ENCODE measurements at regions not wholly inside any gene's neighbourhood (a gene's known extent, or its start where the extent isn't known, plus 50 kb on each side); places are given as distances from the start of the nearest gene placed in this dataset.

- intact Hi-C loops (cut with DNase I): no loop called here
- Histone ChIP-seq H3K4me1 (ENCODE audit: insufficient read depth) (no peaks in the 10 kb centered on the region), H3K27ac (no peak overlapping the region), H3K36me3 (no peaks in the 10 kb centered on the region), H3K9me3 (no peaks in the 10 kb centered on the region), H3K4me3 (no peak overlapping the region), H3K27me3 (no peaks in the 10 kb centered on the region)
- no peak for TF ChIP-seq EP300 (IDR thresholded peaks at IDR 0.05)
- no peak for TF ChIP-seq POLR2A (IDR thresholded peaks at IDR 0.05)
- TF ChIP-seq CTCF (IDR thresholded peaks at IDR 0.05): no peak
- WGBS, 3 donors: 81 to 82% (median 81%) methylated on average over 3 of the region's 3 CpGs
- no peak for DNase-seq
Observed at GRCh38 chr13:63700350-63700749, 2284.7 kb upstream of the PCDH20 start.

- TF ChIP-seq CTCF (IDR thresholded peaks at IDR 0.05): no peak
- TF ChIP-seq EP300 (IDR thresholded peaks at IDR 0.05): no peak
- no peak for TF ChIP-seq POLR2A (IDR thresholded peaks at IDR 0.05)
- intact Hi-C loops (cut with DNase I): no loop called here
- H3K4me3 ChIP-seq: no peak overlapping the region
- 93 to 95% (median 94%) methylated on average over 5 of the region's 5 CpGs for WGBS, 3 donors
- H3K9me3 ChIP-seq: no peaks in the 10 kb centered on the region
- H3K4me1 ChIP-seq (ENCODE audit: insufficient read depth): no peaks in the 10 kb centered on the region
- no peak overlapping the region for H3K27ac ChIP-seq
- no peak for DNase-seq
- H3K36me3 ChIP-seq: no peaks in the 10 kb centered on the region
- H3K27me3 ChIP-seq: no peaks in the 10 kb centered on the region
Observed at GRCh38 chr13:63699948-63700347, 2284.3 kb upstream of the PCDH20 start.

GRCh38 chr13:63696055-63696454, 2280.4 kb upstream of the PCDH20 start:
- Histone ChIP-seq H3K36me3 (no peaks in the 10 kb centered on the region), H3K9me3 (no peaks in the 10 kb centered on the region), H3K27me3 (no peaks in the 10 kb centered on the region), H3K27ac (no peak overlapping the region), H3K4me3 (no peak overlapping the region), H3K4me1 (ENCODE audit: insufficient read depth) (no peaks in the 10 kb centered on the region)
- intact Hi-C loops (cut with DNase I): no loop called here
- DNase-seq: no peak
- TF ChIP-seq CTCF (IDR thresholded peaks at IDR 0.05): no peak
- no peak for TF ChIP-seq EP300 (IDR thresholded peaks at IDR 0.05)

GRCh38 chr13:63693696-63694095, 2278.0 kb upstream of the PCDH20 start:
- WGBS, 3 donors: 93 to 97% (median 93%) methylated on average over 15 of the region's 15 CpGs
- intact Hi-C loops (cut with DNase I): no loop called here
- no peaks in the 10 kb centered on the region for H3K36me3 ChIP-seq
- DNase-seq: no peak
- TF ChIP-seq POLR2A (IDR thresholded peaks at IDR 0.05) (no peak), EP300 (IDR thresholded peaks at IDR 0.05) (no peak), CTCF (IDR thresholded peaks at IDR 0.05) (no peak)
- no peak overlapping the region for H3K4me3 ChIP-seq
- no peaks in the 10 kb centered on the region for H3K4me1 ChIP-seq (ENCODE audit: insufficient read depth)
- no peak overlapping the region for H3K27ac ChIP-seq
- H3K9me3 ChIP-seq: no peaks in the 10 kb centered on the region
- no peaks in the 10 kb centered on the region for H3K27me3 ChIP-seq

- no peak overlapping the region for H3K27ac ChIP-seq
- no peaks in the 10 kb centered on the region for H3K36me3 ChIP-seq
- H3K9me3 ChIP-seq: no peaks in the 10 kb centered on the region
- no peaks in the 10 kb centered on the region for H3K27me3 ChIP-seq
- H3K4me1 ChIP-seq (ENCODE audit: insufficient read depth): no peaks in the 10 kb centered on the region
- DNase-seq: no peak
- 82 to 93% (median 86%) methylated on average over 3 of the region's 3 CpGs for WGBS, 3 donors
- H3K4me3 ChIP-seq: no peak overlapping the region
- TF ChIP-seq POLR2A (IDR thresholded peaks at IDR 0.05) (no peak), EP300 (IDR thresholded peaks at IDR 0.05) (no peak), CTCF (IDR thresholded peaks at IDR 0.05) (no peak)
- intact Hi-C loops (cut with DNase I): no loop called here
Observed at GRCh38 chr13:63691474-63691873, 2275.8 kb upstream of the PCDH20 start.

Measured in ovary (tissue), 7 donors.